OCI-LY7 (cell line): ENCODE measurements at regions not wholly inside any gene's neighbourhood (a gene's known extent, or its start where the extent isn't known, plus 50 kb on each side); places are given as distances from the start of the nearest gene placed in this dataset.

ENCODE experiments used
- CTCF ChIP-seq: fragments of 200-600 bp; sonication (generic); conservative IDR thresholded peaks from 2 replicates; pipeline ENCODE4 v1.5.1; 2014; ENCODE audit warnings: mild to moderate bottlenecking, antibody characterized with exemption, low read length, moderate library complexity, mixed read lengths
- EZH2phosphoT487 ChIP-seq: fragments of 200-600 bp; sonication (generic); IDR thresholded peaks from 2 replicates; pipeline ENCODE4 v1.6.1; 2018; ENCODE audit warnings: low read depth, borderline replicate concordance, mild to moderate bottlenecking, mixed run types, antibody characterized with exemption, low read length, moderate library complexity, mixed read lengths

- TF ChIP-seq CTCF (no peak), EZH2phosphoT487 (no peak)
Observed at GRCh38 chr6:132898376-132898775, 84.0 kb downstream of the RPS12 start.
